Urinary bladder (tissue), 3 donors: ENCODE measurements at regions not wholly inside any gene's neighbourhood (a gene's known extent, or its start where the extent isn't known, plus 50 kb on each side); places are given as distances from the start of the nearest gene placed in this dataset.

ENCODE experiments used
- DNase-seq: peaks from one replicate; pipeline ENCODE4 v3.0.0-alpha.2; 2015; ENCODE audit errors: extremely low spot score
- H3K27ac ChIP-seq: one replicate; pipeline ENCODE4 v1.5.1; 2013; ENCODE audit warnings: low read depth, mild to moderate bottlenecking, moderate library complexity
- H3K36me3 ChIP-seq: one replicate; pipeline ENCODE4 v1.6.1; 2013; ENCODE audit warnings: mild to moderate bottlenecking, moderate library complexity; ENCODE audit not compliant: insufficient read depth
- H3K4me1 ChIP-seq: one replicate; pipeline ENCODE4 v1.6.1; 2013; ENCODE audit warnings: mild to moderate bottlenecking, moderate library complexity; ENCODE audit not compliant: insufficient read depth
- H3K4me3 ChIP-seq: one replicate; pipeline ENCODE4 v1.5.1; 2013; ENCODE audit warnings: low read depth, low read length
- WGBS: extraction: QIAGEN DNeasy Blood & Tissue Kit; methylation state at CpG from one replicate; pipeline ENCODE4 v1.1.7; 2013; 5-methylcytosine and 5-hydroxymethylcytosine counted together
- donor health status: healthy with polysubstance abuse.
- donor health status: healthy.

- WGBS: 35% methylated on average over 11 of the region's 11 CpGs
- DNase-seq: no peak
- Histone ChIP-seq H3K4me1 (no peaks in the 10 kb centered on the region), H3K36me3 (no peaks in the 10 kb centered on the region), H3K4me3 (no peak overlapping the region), H3K27ac (no peak overlapping the region)
Measured at GRCh38 chr20:22768266-22769178, 184.2 kb upstream of the FOXA2 start.

- Histone ChIP-seq H3K4me1 (no peaks in the 10 kb centered on the region), H3K4me3 (no peak overlapping the region), H3K27ac (no peak overlapping the region), H3K36me3 (no peaks in the 10 kb centered on the region)
- DNase-seq: no peak
Measured at GRCh38 chr20:22770241-22770800, 185.9 kb upstream of the FOXA2 start.

GRCh38 chr20:22771706-22772105 lies 187.3 kb upstream of the FOXA2 start:
- no peak for DNase-seq
- H3K4me1 ChIP-seq: no peaks in the 10 kb centered on the region
- no peak overlapping the region for H3K27ac ChIP-seq
- WGBS: 82% methylated on average over 5 of the region's 5 CpGs
- H3K36me3 ChIP-seq: no peaks in the 10 kb centered on the region
- H3K4me3 ChIP-seq: no peak overlapping the region

GRCh38 chr20:22773344-22773743 lies 189.0 kb upstream of the FOXA2 start:
- Histone ChIP-seq H3K4me3 (no peak overlapping the region), H3K36me3 (no peaks in the 10 kb centered on the region), H3K4me1 (no peaks in the 10 kb centered on the region), H3K27ac (no peak overlapping the region)
- 62% methylated on average over 3 of the region's 3 CpGs for WGBS
- DNase-seq: no peak

GRCh38 chr20:22775256-22775655 lies 190.9 kb upstream of the FOXA2 start:
- DNase-seq: no peak

GRCh38 chr20:22775671-22776139 lies 191.3 kb upstream of the FOXA2 start:
- Histone ChIP-seq H3K4me1 (no peaks in the 10 kb centered on the region), H3K4me3 (no peak overlapping the region), H3K36me3 (no peaks in the 10 kb centered on the region), H3K27ac (no peak overlapping the region)
- 43% methylated on average over 2 of the region's 2 CpGs for WGBS
- DNase-seq: no peak

More at GRCh38 chr20:22775256-22775655, 190.9 kb upstream of the FOXA2 start:
- no peaks in the 10 kb centered on the region for H3K36me3 ChIP-seq
- 79% methylated on average over 1 of the region's 1 CpG for WGBS
- H3K4me3 ChIP-seq: no peak overlapping the region
- H3K27ac ChIP-seq: no peak overlapping the region
- no peaks in the 10 kb centered on the region for H3K4me1 ChIP-seq

GRCh38 chr20:22776369-22776768 lies 192.0 kb upstream of the FOXA2 start:
- WGBS: 95% methylated on average over 3 of the region's 3 CpGs
- no peaks in the 10 kb centered on the region for H3K4me1 ChIP-seq
- no peak overlapping the region for H3K27ac ChIP-seq
- no peak overlapping the region for H3K4me3 ChIP-seq
- H3K36me3 ChIP-seq: no peaks in the 10 kb centered on the region
- DNase-seq: no peak

- Histone ChIP-seq H3K4me1 (no peaks in the 10 kb centered on the region), H3K36me3 (no peaks in the 10 kb centered on the region), H3K4me3 (no peak overlapping the region), H3K27ac (no peak overlapping the region)
- 69% methylated on average over 2 of the region's 2 CpGs for WGBS
- DNase-seq: no peak
Measured at GRCh38 chr20:22779878-22780277, 195.5 kb upstream of the FOXA2 start.

- DNase-seq: no peak
- WGBS: 92% methylated on average over 2 of the region's 2 CpGs
- no peaks in the 10 kb centered on the region for H3K36me3 ChIP-seq
- H3K4me1 ChIP-seq: no peaks in the 10 kb centered on the region
- no peak overlapping the region for H3K27ac ChIP-seq
- no peak overlapping the region for H3K4me3 ChIP-seq
Measured at GRCh38 chr20:22781869-22782268, 197.5 kb upstream of the FOXA2 start.

GRCh38 chr20:22789676-22790075 lies 205.3 kb upstream of the FOXA2 start:
- Histone ChIP-seq H3K36me3 (no peaks in the 10 kb centered on the region), H3K4me3 (no peak overlapping the region), H3K4me1 (peaks cover under 1% of the 10 kb centered on the region), H3K27ac (no peak overlapping the region)
- peak; percentile 71 for DNase-seq
- WGBS: 51% methylated on average over 2 of the region's 2 CpGs

- WGBS: 83% methylated on average over 3 of the region's 3 CpGs
- Histone ChIP-seq H3K4me1 (peaks cover 5% of the 10 kb centered on the region), H3K4me3 (no peak overlapping the region), H3K36me3 (no peaks in the 10 kb centered on the region), H3K27ac (no peak overlapping the region)
- no peak for DNase-seq
Measured at GRCh38 chr20:22791396-22791795, 207.0 kb upstream of the FOXA2 start.

- no peak overlapping the region for H3K4me3 ChIP-seq
- no peaks in the 10 kb centered on the region for H3K36me3 ChIP-seq
- 72% methylated on average over 3 of the region's 3 CpGs for WGBS
- H3K4me1 ChIP-seq: peaks cover 5% of the 10 kb centered on the region
- DNase-seq: no peak
- no peak overlapping the region for H3K27ac ChIP-seq
Measured at GRCh38 chr20:22791877-22792525, 207.6 kb upstream of the FOXA2 start.

GRCh38 chr20:22794200-22794599 lies 209.8 kb upstream of the FOXA2 start:
- no peak overlapping the region for H3K27ac ChIP-seq
- WGBS: 40% methylated on average over 1 of the region's 1 CpG
- no peaks in the 10 kb centered on the region for H3K36me3 ChIP-seq
- peaks cover 5% of the 10 kb centered on the region for H3K4me1 ChIP-seq
- H3K4me3 ChIP-seq: no peak overlapping the region
- DNase-seq: no peak

- Histone ChIP-seq H3K36me3 (no peaks in the 10 kb centered on the region), H3K27ac (no peak overlapping the region), H3K4me1 (peaks cover 5% of the 10 kb centered on the region), H3K4me3 (no peak overlapping the region)
- DNase-seq: no peak
- whole genome bisulfite sequencing: 47% methylated on average over 5 of the region's 5 CpGs
Measured at GRCh38 chr20:22795433-22795832, 211.1 kb upstream of the FOXA2 start.
